HG02571 (cell line): ENCODE measurements at regions not wholly inside any gene's neighbourhood (a gene's known extent, or its start where the extent isn't known, plus 50 kb on each side); places are given as distances from the start of the nearest gene placed in this dataset.
"Not testable (repeated sequence)": the region's sequence is repeated elsewhere in the genome, so short reads cannot be mapped to it uniquely, and the experiment has no call there.

Source experiments
- ATAC-seq: cut with Tn5 transposase; IDR thresholded peaks from one replicate; pipeline ENCODE4 v1.9.1; 2021; ENCODE audit warnings: mild to moderate bottlenecking, moderate library complexity; ENCODE audit not compliant: unreplicated experiment

DNA sequence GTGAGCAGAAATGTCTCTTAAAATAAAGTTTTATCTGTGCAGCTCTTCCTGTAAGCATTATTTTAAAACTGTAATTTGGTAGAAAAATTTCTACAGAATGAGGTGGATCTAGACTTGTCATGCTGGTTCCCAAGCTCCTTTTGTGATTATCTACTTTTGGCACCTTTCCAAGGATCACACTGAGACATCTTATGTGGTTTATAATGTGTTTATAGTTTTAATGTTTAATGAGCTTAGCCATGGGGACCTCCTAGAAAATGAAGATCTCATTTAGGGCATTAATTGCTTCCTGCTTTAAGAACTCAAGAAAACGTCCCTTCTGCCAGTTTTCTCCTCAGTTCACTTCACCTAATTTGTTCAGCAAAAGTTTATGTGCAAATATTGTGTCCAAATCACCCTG, 468.4 kb downstream of the SUCLG1 start:
- no peak for ATAC-seq

DNA sequence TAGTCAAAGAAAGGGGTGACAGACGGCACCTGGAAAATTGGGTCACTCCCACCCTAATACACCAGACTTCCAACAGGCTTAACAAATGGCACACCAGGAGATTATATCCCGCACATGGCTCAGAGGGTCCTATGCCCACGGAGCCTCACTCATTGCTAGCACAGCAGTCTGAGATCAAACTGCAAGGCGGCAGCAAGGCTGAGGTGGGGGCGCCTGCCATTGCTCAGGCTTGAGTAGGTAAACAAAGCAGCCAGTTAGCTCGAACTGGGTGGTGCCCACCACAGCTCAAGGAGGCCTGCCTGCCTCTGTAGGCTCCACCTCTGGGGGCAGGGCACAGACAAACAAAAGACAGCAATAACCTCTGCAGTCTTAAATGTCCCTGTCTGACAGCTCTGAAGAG, 482.5 kb downstream of the SUCLG1 start:
- ATAC-seq, result not testable (repeated sequence)

DNA sequence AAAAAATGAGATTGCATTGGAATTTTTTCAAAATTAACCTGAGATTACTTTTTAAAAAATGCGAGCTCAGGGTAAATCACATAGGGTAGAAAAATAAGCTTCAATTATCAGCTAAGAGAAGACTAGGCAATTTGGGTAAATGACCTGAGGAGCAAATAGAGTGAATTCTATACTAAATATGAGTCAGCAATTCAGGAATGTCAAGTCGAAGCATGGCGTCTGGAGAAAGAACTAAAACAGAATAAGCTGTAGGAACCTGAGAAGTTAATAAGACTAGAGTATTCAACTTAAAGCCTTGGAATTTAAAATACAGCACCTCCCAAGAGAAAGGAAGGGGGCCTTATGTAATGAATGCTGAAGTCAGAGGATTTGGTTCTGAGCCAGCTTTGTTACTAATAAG, 487.0 kb downstream of the SUCLG1 start:
- no peak for ATAC-seq

DNA sequence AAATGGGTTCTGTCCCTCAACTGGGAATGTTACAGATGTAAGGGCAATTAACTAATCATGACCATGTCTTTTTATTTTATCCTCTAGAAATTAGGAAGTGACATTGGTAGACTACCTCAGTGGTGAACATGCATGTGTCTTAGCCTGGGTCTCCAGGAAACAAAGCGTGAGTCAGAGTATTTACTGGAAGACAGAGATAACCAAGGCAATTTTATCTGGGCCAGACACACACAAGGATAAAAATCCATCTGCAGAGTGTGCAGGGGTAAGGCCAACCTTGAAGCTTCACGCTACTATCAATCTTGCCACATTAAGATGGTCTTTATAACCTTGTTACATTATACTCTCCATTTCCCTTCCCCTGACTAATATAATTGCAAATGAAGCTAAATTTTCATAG, 487.5 kb downstream of the SUCLG1 start:
- no peak for ATAC-seq

DNA sequence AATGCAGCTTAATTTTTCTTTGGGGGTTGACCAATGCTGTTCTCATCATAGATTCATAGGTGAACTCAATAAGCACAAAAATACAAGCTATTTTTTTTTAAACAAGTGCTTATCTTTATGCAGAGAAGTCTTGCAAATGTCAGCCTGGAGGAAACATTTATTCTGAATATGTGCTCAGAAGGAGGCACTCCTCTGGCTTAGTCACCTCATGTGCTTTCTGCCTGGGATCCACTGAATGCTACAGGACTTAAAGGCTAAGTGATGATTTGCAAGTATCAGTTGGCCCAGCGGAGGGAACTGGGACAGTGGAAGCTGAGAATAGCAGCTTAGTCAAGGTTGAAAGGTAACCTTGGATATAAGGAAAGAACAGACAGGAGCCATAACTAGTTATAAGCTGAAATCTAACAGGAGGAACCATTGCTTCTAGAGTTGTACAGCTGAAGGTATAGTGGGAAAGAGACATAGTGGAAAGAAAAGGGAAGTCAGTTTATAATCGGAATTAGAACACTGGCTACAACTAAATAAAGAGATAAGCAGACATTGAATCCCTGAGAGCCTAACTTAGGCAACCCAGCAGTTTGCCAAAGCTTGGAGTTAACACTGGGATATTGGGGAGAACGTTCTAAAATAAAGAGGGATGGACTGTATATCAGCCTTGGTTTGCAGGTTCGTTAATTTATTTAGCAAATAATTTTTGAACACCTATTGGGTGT, 488.7 kb downstream of the SUCLG1 start:
- ATAC-seq, result no peak

DNA sequence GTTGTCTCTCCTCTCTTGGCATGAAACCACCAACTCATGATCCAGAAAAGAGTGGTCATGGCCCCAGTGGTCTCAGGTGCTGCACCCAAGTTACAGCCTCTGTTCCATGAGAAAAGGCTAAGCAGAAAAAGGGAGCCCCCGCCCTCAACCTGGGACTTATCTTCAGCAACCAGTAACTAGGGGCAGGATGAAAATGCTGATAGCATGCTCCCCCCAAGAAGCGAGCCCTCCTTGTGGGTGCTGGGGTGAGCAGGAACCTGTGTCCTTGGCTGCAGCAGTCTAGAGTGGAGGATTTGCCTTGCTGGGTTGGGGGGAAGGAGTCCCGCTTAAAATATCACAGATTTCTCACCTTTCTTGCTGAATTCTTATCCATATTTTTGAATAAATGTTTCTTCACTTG, 490.0 kb downstream of the SUCLG1 start:
- ATAC-seq, result no peak

DNA sequence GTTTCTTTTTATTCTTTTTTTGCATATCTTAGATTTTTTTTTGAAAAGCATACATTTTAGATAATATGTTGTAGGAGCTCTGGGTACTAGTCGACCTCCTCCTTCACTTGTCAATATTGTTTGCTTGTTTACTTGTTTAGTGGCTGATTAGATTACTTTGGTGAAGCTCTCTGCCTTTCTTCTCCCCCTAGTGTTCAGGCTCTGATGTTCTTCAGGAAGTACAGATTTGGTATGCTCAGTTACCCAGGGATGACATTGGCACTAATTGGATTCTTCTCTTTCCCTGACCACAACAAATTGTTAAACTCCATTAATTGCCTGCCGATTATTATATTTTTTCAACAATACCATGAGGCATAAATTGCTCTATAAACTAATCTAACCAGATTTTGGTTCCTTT, 491.2 kb downstream of the SUCLG1 start:
- no peak for ATAC-seq

DNA sequence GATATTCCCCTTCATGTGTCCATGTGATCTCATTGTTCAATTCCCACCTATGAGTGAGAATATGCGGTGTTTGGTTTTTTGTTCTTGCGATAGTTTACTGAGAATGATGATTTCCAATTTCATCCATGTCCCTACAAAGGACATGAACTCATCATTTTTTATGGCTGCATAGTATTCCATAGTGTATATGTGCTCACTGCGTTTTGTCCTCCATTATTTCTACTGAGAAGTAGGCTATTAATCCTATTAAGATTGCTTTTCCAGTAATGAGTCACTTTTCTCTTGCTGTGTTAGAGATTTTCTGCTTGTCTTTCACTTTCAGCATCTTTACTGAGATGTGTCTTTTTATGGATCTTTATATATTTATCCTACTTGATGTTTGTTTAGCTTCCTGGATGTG, 492.1 kb downstream of the SUCLG1 start:
- not testable (repeated sequence) for ATAC-seq

DNA sequence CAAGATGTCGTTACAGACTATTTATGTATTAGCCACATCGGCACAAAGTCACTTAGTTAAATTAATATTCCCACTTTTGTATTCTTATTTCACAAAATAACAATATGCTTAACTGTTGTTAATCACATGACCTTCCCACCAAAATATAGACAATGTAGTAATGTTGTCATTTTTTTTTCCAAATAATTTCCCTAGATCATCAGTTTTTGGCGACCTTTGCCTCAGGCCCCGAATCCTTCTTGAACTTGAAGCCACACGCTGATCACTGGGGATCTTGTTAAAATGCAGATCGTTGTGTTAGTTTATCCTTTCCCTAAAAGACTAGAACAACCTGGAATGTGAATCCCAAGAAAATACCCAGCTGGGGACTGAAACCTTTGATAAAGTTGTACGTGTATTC, 497.6 kb downstream of the SUCLG1 start:
- no peak for ATAC-seq

DNA sequence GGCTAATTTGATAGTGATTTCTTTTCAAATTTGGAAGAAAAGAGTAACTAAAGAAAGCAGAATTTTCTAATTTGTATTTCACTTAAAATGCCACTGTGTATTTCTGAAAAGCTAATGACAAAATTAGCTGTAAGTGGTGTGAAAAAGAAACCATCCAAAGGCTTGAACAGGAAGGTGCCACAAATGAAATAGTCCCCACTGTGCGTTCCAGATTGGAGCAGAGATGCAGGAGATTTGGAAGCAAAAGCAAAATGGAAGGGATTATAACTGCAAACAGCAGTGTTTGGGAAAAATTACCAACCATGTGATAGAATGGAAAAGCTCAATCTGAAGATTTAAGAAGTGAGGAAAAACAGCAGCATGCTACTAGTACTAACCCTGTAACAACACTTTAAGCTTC, 498.7 kb downstream of the SUCLG1 start:
- no peak for ATAC-seq

DNA sequence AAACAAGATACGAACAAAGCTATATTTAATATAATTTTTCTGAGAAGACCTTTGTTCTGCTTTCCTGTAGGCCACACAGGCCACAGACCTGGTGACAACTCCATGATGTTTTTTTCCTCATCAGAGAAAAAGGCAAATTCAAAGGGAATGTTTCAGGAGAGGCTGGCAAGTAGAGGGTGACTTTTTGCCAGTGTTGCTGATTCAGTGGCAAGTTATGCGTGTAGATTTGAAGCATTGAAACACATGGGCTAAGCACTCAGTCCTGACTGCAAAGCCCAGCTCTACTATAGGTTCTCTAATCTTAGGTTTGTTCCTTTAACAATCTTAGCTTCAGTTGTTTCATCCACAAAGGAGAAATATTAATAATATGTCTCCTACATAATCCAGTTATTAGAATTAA, 499.8 kb downstream of the SUCLG1 start:
- no peak for ATAC-seq

DNA sequence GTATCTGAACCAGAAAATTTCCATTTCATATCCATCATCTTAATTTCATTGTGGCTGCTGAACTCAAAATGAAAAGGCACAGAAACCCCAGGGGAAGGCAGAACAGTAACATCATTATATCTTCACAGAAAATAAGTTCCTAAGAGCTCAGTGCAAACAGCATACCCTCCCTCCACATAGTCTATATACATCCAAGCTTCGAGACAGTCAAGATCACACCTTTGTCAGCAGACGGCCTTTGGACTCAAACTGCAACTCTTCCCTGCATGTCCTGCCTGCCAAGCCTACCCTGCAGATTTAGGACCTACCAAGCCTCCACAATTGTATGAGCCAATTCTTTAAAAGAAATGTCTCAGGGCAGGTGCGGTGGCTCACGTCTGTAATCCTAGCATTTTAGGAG, 502.1 kb downstream of the SUCLG1 start:
- ATAC-seq, result no peak

DNA sequence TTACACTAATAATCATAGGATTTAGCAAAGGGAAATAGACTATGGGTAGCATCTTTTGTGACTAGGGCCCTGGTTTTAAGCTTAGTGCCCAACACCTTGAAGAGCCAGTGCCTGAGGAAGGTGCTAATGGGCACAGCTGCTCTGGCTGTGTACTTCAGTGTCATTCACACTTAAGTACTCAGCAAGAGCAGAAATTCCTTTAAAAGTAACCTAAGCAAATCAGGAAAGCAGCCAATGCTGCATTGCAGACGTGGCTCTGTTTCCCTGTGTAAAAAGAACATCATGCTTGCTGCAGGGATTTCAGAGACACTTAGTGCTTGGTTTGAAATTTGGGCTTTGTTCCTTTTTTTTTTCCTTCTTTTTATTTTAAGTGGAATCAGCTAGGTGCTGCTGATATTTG, 505.4 kb downstream of the SUCLG1 start:
- ATAC-seq, result no peak

DNA sequence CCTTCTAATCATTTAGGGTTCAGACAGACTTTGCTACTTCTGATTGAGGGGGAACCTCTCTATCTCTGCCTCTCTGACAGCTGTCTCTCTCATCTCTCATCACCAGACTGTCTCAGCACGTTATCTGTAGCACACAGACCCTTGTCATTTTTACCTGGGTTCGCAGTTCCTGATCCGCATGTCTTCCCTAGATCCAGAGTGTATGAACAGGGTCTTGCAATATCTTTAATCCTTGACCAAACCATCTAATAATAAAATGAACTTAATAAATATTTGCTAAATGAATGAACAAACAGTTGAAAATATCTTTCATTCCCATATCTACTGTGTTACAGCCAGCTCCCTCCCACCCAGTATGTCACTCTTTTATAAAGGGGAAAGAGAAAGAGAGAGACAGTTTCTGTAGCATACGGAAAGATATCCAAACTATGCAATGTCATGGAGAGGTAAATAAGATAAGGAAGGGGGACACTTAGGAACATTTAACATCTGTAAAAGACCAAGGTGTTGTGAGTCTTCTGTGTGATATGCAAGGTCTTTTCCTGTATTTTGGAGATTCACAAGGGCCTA, 507.6 kb downstream of the SUCLG1 start:
- ATAC-seq, result no peak

DNA sequence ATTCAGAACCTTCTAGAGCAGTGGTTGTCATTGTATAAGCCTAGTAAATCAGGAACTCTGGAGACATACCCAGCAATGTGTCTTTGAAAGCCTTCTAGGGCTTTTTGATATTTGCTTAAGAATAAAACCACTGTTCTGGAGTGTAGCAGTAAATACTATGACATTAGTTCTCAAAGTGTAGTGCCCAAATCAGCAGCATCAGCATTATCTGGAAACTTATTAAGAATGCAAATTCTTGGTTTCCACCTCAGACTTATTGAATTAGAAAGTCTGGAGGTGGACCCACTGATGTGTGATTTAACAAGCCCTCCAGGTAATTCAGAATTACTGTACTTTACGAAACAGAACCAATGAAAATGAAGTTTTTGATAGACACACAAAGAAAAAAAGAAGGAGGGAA, 509.7 kb downstream of the SUCLG1 start:
- ATAC-seq, result no peak

DNA sequence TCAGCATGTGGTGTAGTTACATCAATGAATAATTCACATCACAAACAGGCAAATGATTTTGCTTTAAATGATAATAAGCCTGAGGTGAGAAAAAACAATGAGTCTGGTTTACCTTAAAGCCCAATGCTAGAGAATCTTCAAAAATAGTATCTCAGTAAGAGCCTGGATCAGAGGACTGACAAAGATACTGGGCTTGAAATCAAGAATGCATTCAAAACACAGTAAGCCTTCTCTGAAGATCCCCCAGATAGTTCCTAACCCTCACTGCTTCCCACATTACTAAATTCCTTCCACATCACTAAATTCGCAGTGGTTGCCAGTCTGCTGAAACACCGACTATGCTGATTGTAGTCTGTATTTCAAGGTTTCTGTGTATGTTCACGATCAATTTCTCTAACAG, 514.9 kb downstream of the SUCLG1 start:
- no peak for ATAC-seq

DNA sequence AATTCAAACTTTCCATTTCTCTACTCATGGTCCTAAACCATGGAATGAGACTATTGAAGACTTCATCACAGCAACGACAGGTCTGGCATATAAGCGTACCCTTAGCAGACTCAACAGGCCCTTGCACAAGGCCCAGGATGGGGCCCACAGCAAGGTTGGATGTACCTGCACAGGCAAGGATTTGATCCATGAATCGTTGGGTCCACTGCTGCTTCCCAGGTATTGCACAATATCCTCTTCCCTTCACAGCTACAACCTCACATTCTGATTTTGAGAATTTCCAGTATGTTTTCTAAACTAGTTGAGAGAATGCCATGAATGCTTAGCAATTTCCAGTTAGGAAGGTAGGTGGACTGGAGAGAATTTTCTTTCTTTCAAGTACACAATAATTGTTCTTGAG, 515.8 kb downstream of the SUCLG1 start:
- ATAC-seq, result no peak

DNA sequence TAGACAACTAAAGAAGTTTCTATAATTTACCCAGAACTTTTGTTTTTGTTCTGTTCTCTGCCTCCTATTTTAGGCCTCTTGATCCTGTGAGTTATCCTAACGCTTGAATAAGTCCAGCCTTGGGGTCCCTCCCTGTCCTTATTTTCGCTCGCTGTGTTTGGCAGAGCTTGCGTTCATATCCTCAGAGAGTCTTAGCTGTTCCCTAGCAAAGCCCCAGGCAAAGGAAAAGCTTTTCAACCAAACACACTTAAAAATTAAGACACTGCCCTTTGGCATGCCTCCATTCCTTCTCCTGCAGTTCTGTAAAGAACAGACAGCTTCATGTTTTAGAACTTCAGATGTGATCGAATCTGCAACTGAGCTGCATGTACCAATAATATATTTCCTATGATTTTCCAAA, 517.2 kb downstream of the SUCLG1 start:
- no peak for ATAC-seq

DNA sequence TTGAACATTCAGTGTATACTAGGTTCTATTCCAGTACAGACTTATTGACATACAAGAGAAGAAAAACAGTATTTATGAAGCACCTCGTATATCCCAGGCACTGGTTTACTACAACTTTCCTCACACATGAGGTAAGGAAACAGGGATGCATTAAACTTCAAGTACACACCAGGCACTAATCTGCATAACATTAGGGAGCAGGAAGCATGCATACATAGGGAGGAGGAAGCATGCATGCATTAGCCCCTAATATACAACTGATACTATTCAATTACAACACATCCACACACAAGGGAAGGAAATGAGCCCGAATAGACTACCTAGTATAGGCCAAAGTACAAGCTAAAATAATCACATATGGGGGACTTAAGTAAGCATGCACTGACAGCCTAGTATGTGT, 525.3 kb downstream of the SUCLG1 start:
- ATAC-seq, result no peak

DNA sequence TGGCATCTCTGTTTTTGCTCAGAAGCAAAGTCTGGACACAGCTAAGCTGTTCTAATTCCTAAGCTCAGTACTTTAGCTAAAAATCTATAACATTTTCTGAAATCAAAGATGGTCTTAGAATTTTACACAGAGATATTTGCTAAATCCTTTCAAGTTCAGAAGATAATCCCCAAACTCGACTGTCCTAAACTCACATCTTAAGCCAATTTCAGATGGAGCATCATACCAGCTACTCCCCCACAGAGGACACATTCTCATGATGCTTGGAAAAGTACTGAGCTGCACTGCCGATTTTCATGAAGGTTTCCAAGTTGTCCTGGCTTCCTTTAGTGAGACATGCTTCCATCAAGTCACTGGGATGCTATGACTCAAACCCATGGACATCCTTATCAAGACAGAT, 535.5 kb downstream of the SUCLG1 start:
- ATAC-seq, result no peak

DNA sequence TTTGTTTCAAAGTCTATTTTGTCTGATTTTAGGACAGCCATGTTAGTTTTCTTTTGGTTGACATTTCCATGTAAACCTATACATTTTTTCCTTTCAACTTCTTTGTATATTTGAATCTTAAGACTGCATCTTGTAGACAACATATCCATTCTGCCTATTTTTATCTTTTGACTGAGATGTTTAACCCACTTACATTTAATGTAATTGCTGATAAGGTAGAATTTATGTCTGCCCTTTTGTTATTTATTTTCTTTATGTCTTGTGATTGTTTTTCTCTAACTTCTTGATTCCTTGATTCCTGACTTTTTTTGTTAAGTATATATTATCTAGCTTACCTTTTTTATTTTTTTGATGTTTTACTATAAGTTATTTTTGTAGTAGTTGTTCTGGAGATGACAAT, 542.5 kb downstream of the SUCLG1 start:
- ATAC-seq, result no peak

DNA sequence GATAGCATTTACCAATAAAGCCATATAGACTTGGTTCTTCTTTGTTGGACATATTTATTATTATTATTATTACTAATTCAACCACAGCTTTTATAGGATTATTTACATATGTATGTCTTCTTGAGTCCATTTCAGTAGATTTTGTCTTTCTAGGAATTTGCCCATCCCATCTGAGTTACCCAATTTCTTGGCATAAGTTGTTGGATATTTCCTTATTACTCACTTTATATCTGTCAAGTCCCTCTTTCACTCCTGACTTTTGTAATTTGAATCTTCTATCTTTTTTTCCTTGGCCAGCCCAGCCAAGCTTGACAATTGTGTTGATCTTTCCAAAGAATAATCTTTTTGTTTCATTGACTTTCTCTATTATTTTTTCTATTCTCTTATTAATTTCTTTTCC, 543.7 kb downstream of the SUCLG1 start:
- ATAC-seq, result no peak

DNA sequence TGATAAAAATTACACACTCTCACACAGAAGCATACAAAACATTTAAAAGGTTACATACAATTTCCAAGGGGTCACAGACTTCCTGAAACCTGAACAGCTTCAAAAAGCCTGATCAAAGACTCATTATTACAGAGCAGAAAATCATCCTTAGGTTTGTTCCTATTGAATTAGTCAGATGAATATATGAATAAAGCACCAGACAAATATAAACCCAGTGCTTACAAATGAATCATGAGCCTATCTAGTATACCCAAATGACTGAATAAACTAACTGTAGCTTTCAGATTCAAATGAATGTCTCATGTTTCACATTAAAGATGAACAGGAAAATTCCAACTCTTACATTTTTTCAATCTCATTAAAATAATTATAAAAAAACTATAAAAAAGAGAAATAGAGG, 550.3 kb downstream of the SUCLG1 start:
- ATAC-seq, result no peak
